ENCODE measurements at regions not wholly inside any gene's neighbourhood (a gene's known extent, or its start where the extent isn't known, plus 50 kb on each side); places are given as distances from the start of the nearest gene placed in this dataset.

DNA sequence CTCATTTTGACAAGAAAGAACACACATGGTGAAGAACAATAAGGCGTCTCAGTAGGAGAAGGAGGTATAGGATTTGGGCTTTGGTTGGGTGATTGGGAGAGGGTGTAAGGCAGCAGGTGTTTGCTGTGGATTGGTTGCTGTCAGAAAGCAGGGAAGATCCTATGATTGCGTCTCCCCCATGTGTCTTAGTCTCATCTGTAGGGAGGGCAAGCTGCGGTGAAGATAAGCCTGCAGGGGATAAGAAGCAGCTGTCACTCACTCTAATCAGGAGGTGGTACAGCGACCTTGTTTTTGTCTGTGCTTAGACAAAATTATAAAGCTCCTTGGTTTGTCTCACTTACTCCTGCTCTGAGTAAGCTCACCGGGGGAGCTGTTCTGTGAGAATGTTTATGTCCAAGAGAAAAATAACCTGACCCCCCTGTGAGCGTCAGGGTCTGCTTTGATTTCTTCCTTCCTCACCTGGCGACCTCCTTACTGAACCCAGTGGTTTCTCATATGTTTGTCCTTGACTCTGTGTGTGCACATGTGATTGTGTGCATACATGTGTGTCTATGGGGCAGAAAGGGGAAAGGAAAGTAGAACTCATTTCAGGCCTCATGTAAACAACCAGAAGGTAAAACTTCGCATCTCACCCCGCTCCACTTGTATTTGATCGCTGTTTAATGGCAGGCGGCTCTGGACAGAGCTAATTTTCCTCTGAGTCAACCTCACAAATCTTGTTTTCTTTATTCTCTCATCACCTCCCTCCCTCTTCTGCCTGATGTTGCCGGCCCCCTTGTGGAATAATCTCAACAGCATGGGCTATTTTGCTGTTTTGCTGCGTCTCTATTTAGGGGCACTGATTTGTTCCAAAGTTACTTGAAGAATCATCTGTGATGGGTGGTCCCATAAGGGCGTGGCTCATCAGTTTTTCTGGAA lies 105.6 kb downstream of the TENT4A start:
- H3K27ac ChIP-seq, result no peak overlapping the region
- ChIA-PET CTCF (interaction anchor here (0.6 kb wide), 1 partner anchor 223 kb away, joined by 5 read pairs; no protein-coding TSS in a partner anchor), POLR2A (ENCODE audit: low non-redundant PET) (no interaction called here)
- TF ChIP-seq, protein P1, sequence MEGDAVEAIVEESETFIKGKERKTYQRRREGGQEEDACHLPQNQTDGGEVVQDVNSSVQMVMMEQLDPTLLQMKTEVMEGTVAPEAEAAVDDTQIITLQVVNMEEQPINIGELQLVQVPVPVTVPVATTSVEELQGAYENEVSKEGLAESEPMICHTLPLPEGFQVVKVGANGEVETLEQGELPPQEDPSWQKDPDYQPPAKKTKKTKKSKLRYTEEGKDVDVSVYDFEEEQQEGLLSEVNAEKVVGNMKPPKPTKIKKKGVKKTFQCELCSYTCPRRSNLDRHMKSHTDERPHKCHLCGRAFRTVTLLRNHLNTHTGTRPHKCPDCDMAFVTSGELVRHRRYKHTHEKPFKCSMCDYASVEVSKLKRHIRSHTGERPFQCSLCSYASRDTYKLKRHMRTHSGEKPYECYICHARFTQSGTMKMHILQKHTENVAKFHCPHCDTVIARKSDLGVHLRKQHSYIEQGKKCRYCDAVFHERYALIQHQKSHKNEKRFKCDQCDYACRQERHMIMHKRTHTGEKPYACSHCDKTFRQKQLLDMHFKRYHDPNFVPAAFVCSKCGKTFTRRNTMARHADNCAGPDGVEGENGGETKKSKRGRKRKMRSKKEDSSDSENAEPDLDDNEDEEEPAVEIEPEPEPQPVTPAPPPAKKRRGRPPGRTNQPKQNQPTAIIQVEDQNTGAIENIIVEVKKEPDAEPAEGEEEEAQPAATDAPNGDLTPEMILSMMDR (conservative IDR thresholded peaks at IDR 0.05; ENCODE audit: low read depth), result no peak
- no peak for DNase-seq (ENCODE audit: low spot score)

DNA sequence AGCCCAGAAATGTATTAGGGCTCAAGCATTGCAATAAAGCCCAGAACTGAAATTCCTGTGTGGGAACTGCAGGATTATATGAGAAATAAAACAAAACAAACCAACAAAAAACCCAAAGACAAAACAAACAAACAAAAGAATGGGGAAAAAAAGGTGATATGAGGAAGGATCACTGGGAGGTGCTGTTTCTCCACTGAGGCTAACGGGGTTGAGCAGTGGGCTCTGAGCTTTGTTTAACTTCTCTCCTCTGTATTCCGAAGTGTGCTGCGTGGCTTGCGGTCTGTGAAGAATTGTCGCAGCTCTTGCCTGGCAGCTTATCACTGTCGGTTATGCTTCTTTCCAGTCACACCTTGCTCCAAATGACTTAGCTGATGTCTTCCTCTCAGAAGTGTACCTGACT lies 106.3 kb downstream of the TENT4A start:
- no peak for DNase-seq (ENCODE audit: low spot score)
- ChIA-PET POLR2A (ENCODE audit: low non-redundant PET) (no interaction called here), CTCF (interaction anchor here (0.6 kb wide), 1 partner anchor 222 kb away, joined by 5 read pairs; no protein-coding TSS in a partner anchor)
- TF ChIP-seq, protein P1 (conservative IDR thresholded peaks at IDR 0.05; ENCODE audit: low read depth), result no peak
- no peak overlapping the region for H3K27ac ChIP-seq

DNA sequence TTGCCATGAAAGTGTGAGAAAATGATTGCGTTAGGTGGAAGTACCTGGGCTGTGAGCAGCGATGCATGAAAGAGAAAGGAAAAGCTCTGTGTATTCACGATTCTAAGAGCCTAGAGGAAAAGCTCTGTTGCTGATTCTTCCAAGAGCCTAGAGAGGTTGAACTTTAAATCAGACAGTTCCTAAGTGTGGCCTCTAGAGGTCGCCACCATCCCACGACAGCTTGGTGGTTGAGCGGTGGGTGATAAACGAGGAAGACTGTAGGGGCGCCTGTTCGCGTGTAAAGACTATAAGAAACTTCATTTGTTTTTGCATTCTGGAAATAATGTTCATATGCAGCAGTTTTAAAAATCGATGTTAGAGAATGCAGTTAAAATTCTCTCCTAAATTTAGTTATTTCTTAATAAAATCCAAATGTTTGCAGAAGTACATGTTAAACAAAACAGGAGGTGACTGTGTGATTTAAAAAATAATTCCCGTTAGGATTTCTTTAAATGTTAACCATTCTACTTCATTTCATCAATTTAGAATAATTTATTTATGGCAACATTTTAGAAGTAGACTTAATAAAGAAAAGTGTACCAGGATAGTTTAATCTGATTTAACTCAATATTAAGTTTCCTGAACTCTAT lies 107.7 kb downstream of the TENT4A start:
- DNase-seq (ENCODE audit: low spot score), result peak; percentile 49
- TF ChIP-seq, protein P1 (conservative IDR thresholded peaks at IDR 0.05; ENCODE audit: low read depth), result peak; percentile 53
- ChIA-PET CTCF (interaction anchor here (0.5 to 1.2 kb wide), 4 partner anchors 43 to 995 kb away, joined by 3 to 4 read pairs (median 3); no protein-coding TSS in a partner anchor), POLR2A (ENCODE audit: low non-redundant PET) (no interaction called here)
- H3K27ac ChIP-seq, result no peak overlapping the region

DNA sequence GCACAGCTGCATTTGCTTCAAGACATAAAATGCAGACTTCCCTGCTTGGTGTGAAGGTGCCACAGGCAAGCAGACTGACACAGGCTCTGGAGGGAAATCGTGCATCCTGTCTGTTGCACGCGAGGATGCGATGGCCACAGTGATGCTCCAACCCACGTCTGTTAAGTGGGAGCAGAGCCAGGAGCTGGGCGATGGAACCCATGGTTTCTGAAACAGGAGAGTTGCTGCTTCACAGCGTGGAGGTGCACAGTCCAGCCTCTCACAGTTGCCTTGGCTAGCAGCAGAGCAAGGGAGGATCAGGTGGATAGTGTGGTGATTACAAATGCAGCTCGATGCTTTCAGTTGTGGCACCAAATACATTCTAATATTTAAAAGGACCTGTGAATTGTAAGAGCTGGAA lies 108.8 kb downstream of the TENT4A start:
- no peak overlapping the region for H3K27ac ChIP-seq
- ChIA-PET POLR2A (ENCODE audit: low non-redundant PET) (no interaction called here), CTCF (no interaction called here)
- TF ChIP-seq, protein P1 (conservative IDR thresholded peaks at IDR 0.05; ENCODE audit: low read depth), result no peak
- DNase-seq (ENCODE audit: low spot score), result no peak

DNA sequence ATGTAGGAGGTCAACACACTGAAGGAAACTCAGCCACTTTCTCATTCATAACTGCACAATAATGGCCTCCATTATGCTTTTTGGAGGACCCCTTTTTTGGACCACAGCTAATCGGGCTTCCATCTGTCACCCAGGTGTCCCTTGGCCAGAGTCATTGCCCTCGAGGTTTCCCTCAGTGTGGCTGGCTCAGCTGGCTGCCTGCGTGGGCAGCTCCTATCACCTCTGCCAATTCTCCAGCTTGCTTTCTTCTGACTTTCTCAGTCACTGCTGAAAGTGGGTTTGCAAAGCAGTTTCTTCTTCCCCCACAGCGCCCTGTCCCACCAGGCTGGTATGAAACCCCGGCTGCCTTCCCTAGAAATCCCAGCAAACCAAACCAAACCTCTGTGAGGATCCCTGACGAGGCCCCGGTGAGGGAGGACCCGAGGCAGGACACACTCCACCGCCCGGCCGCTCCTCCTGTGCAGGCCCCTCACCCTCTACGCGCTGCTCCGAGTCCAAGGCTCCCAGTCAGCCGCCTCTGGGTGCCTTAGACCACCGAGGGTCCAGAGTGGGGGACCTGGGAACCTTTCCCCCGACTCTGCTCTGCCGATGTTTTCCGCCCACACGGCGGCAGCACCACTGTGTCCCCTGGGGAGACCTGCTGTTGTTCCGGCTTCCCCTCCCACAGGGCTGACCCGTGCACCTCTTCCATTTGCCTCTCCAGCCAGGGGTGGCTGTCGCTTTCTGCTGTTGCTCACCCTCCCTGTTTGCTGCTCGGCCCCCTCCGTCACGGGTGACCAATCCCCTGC lies 109.5 kb downstream of the TENT4A start:
- no peak for DNase-seq (ENCODE audit: low spot score)
- TF ChIP-seq, protein P1 (conservative IDR thresholded peaks at IDR 0.05; ENCODE audit: low read depth), result no peak
- ChIA-PET CTCF (no interaction called here), POLR2A (ENCODE audit: low non-redundant PET) (no interaction called here)
- no peak overlapping the region for H3K27ac ChIP-seq

DNA sequence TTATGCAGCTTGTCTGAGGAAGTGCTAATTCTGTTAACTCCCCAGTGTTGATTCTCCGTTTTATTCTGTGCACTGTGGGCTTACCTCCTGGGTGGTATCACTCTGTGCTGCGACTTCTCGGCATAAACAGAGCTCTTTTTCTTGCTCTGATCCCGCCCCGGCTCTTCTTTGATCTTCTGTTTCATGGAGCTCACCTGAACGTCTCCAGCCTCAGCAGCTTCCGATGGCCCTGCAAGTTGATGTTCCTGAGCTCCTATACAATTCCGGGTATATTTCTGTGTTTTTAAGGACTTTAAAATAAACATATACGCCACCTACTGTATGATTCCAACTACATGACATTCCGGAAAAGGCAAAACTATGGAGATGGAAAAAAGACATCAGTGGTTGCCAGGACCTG lies 110.8 kb downstream of the TENT4A start:
- TF ChIP-seq, protein P1 (conservative IDR thresholded peaks at IDR 0.05; ENCODE audit: low read depth), result no peak
- ChIA-PET CTCF (no interaction called here), POLR2A (ENCODE audit: low non-redundant PET) (no interaction called here)
- no peak for DNase-seq (ENCODE audit: low spot score)
- no peak overlapping the region for H3K27ac ChIP-seq

Data from RWPE1 (cell line).